Fibroblast of lung (primary cell): ENCODE measurements at regions not wholly inside any gene's neighbourhood (a gene's known extent, or its start where the extent isn't known, plus 50 kb on each side); places are given as distances from the start of the nearest gene placed in this dataset.
A peak's percentile ranks its signal among the peaks of the same experiment; 100 is the strongest.

Experiments used
- DNase-seq, 2 donors: peaks; one replicate each; pipeline versions ENCODE4 v3.0.0 to v3.0.0-alpha.2; 2010; ENCODE audit warnings: low read depth in 2 of 2
- H2AFZ ChIP-seq: 2 replicates; pipeline ENCODE4 v1.5.1; 2012; ENCODE audit warnings: low read length, control low read depth, inconsistent platforms
- H3K27ac ChIP-seq: 2 replicates; pipeline ENCODE4 v1.5.1; 2011; ENCODE audit warnings: low read length, control low read depth; ENCODE audit not compliant: insufficient read depth
- H3K27me3 ChIP-seq: 2 replicates; pipeline ENCODE4 v1.5.1; 2011; ENCODE audit warnings: mild to moderate bottlenecking, low read length; ENCODE audit not compliant: control insufficient read depth, insufficient read depth
- H3K36me3 ChIP-seq: 2 replicates; pipeline ENCODE4 v1.5.1; 2011; ENCODE audit warnings: low read length; ENCODE audit not compliant: control insufficient read depth, insufficient read depth
- H3K4me1 ChIP-seq: 2 replicates; pipeline ENCODE4 v1.5.1; 2011; ENCODE audit warnings: low read length; ENCODE audit not compliant: control insufficient read depth, insufficient read depth; ENCODE audit errors: extremely low read depth
- H3K4me2 ChIP-seq: 2 replicates; pipeline ENCODE4 v1.5.1; 2011; ENCODE audit warnings: low read length, control low read depth; ENCODE audit not compliant: insufficient read depth; ENCODE audit errors: extremely low read depth
- H3K4me3 ChIP-seq, 4 experiments: fragments of 200-600 bp in 1 of 4; sonication (generic) in 1 of 4; replicated peaks in 1 of 4; 2 replicates each; pipeline ENCODE4 v1.5.1; 2011 to 2016; ENCODE audit warnings: low read length in 4 of 4, low read depth in 3 of 4, mild to moderate bottlenecking in 3 of 4, control low read depth in 2 of 4, inconsistent platforms in 1 of 4, mixed read lengths in 1 of 4; ENCODE audit not compliant: insufficient read depth in 1 of 4; ENCODE audit errors: control extremely low read depth in 1 of 4
- H3K79me2 ChIP-seq: 2 replicates; pipeline ENCODE4 v1.5.1; 2012; ENCODE audit warnings: mild to moderate bottlenecking, low read length, inconsistent platforms; ENCODE audit not compliant: control insufficient read depth, insufficient read depth
- H3K9ac ChIP-seq: 2 replicates; pipeline ENCODE4 v1.5.1; 2011; ENCODE audit warnings: mild to moderate bottlenecking, low read length, control low read depth; ENCODE audit not compliant: insufficient read depth
- H3K9me3 ChIP-seq: 2 replicates; pipeline ENCODE4 v1.5.1; 2012; ENCODE audit warnings: low read depth, low read length; ENCODE audit not compliant: control insufficient read depth, insufficient read depth
- H4K20me1 ChIP-seq: 2 replicates; pipeline ENCODE4 v1.5.1; 2011; ENCODE audit warnings: low read length; ENCODE audit not compliant: control insufficient read depth, insufficient read depth; ENCODE audit errors: extremely low read depth
- CTCF ChIP-seq, 2 donors: IDR thresholded peaks in 1 of 2; conservative IDR thresholded peaks in 1 of 2; 1 replicate in 1 of 2; 2 replicates in 1 of 2; pipeline ENCODE4 v1.5.1; 2011 to 2012; ENCODE audit warnings: low read length in 2 of 2, control low read depth in 1 of 2, inconsistent platforms in 1 of 2, low read depth in 1 of 2, mild to moderate bottlenecking in 1 of 2
- EZH2 ChIP-seq: IDR thresholded peaks from 2 replicates; pipeline ENCODE4 v1.5.1; 2012; ENCODE audit warnings: low read length, control low read depth, mild to moderate bottlenecking; ENCODE audit errors: missing control alignments

GRCh38 chr4:186829097-186829496 is 105.4 kb upstream of the FAT1 start:
- Histone ChIP-seq H3K4me2 (no peak overlapping the region), H3K9ac (no peak overlapping the region), H3K27ac (no peak overlapping the region)

GRCh38 chr4:186829740-186830449 is 106.2 kb upstream of the FAT1 start:
- Histone ChIP-seq H3K9me3 (no peaks in the 10 kb centered on the region), H3K36me3 (no peaks in the 10 kb centered on the region), H3K27ac (no peak overlapping the region), H3K79me2 (no peaks in the 10 kb centered on the region), H3K4me1 (no peaks in the 10 kb centered on the region), H3K4me2 (peak overlapping the region; percentile 46), H3K4me3 (no peak overlapping the region), H3K9ac (no peak overlapping the region), H2AFZ (no peak overlapping the region), H3K27me3 (no peaks in the 10 kb centered on the region), H4K20me1 (no peaks in the 10 kb centered on the region)
- DNase-seq = peak; percentile 95 to 96
- no peak for TF ChIP-seq EZH2
- no peak for TF ChIP-seq CTCF (conservative IDR thresholded peaks at IDR 0.05 in 1 of 2, IDR thresholded peaks at IDR 0.05 in 1 of 2; ENCODE audit: low read depth in 1 of 2, low read length in 2 of 2)

More at GRCh38 chr4:186829097-186829496, 105.4 kb upstream of the FAT1 start:
- DNase-seq = no peak
- H3K79me2 ChIP-seq = no peaks in the 10 kb centered on the region
- H3K27me3 ChIP-seq = no peaks in the 10 kb centered on the region
- TF ChIP-seq EZH2 (no peak), CTCF (conservative IDR thresholded peaks at IDR 0.05 in 1 of 2, IDR thresholded peaks at IDR 0.05 in 1 of 2; ENCODE audit: low read depth in 1 of 2, low read length in 2 of 2) (no peak)
- no peak overlapping the region for H2AFZ ChIP-seq
- H3K36me3 ChIP-seq = no peaks in the 10 kb centered on the region
- H4K20me1 ChIP-seq = no peaks in the 10 kb centered on the region
- no peaks in the 10 kb centered on the region for H3K9me3 ChIP-seq
- H3K4me3 ChIP-seq = no peak overlapping the region
- H3K4me1 ChIP-seq = no peaks in the 10 kb centered on the region

DNA sequence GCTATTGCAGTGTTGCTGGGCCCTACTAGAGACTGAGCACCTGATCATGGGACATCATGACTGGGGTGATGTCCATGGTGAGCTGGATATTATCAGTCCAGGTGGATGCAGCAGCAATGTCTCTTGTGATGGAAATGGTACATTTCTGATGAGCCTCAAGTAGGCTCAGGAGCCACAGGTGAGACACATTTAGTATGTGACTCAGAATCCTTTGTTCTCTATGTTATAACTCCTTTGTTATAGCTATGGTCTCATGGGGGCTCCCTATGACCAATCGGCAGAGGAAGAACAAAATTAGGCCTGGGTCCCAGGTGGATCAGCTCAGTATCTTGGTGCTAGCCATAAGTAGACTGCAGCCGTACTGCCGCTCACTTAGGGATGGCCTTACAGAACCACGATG is 107.9 kb upstream of the FAT1 start:
- H3K4me3 ChIP-seq = no peak overlapping the region
- no peak overlapping the region for H2AFZ ChIP-seq
- no peak for DNase-seq
- H3K4me2 ChIP-seq = no peak overlapping the region
- H3K9me3 ChIP-seq = no peaks in the 10 kb centered on the region
- H3K9ac ChIP-seq = no peak overlapping the region
- no peak overlapping the region for H3K27ac ChIP-seq
- H3K4me1 ChIP-seq = no peaks in the 10 kb centered on the region
- H3K79me2 ChIP-seq = no peaks in the 10 kb centered on the region
- H3K36me3 ChIP-seq = no peaks in the 10 kb centered on the region
- TF ChIP-seq EZH2 = no peak
- no peak for TF ChIP-seq CTCF (conservative IDR thresholded peaks at IDR 0.05 in 1 of 2, IDR thresholded peaks at IDR 0.05 in 1 of 2; ENCODE audit: low read depth in 1 of 2, low read length in 2 of 2)
- no peaks in the 10 kb centered on the region for H3K27me3 ChIP-seq
- no peaks in the 10 kb centered on the region for H4K20me1 ChIP-seq
